Mucosa of descending colon (tissue), 3 donors: ENCODE measurements at regions not wholly inside any gene's neighbourhood (a gene's known extent, or its start where the extent isn't known, plus 50 kb on each side); places are given as distances from the start of the nearest gene placed in this dataset.

ENCODE experiments used
- ATAC-seq: fragments of 200-7000 bp; cut with Tn5 transposase; one replicate; pipeline ENCODE4 v1.9.1; 2020; ENCODE audit warnings: mild to moderate bottlenecking, moderate library complexity
- DNase-seq, 3 donors: peaks; one replicate each; pipeline ENCODE4 v3.0.0-alpha.2; 2020
- H3K36me3 ChIP-seq: fragments of 200-600 bp; one replicate; pipeline ENCODE4 v1.8.0; 2021; ENCODE audit warnings: low read depth, mild to moderate bottlenecking
- H3K4me1 ChIP-seq: fragments of 200-600 bp; one replicate; pipeline ENCODE4 v1.8.0; 2021; ENCODE audit warnings: low read depth, mild to moderate bottlenecking
- H3K4me3 ChIP-seq: fragments of 200-600 bp; one replicate; pipeline ENCODE4 v1.8.0; 2021; ENCODE audit warnings: mild to moderate bottlenecking
- H3K9me3 ChIP-seq: fragments of 200-600 bp; one replicate; pipeline ENCODE4 v1.8.0; 2021; ENCODE audit warnings: mild to moderate bottlenecking
- intact Hi-C, 2 donors: fragments of 100-400 bp; cut with DNase I in 1 of 2; cut with micrococcal nuclease in 1 of 2; formaldehyde crosslinking; loops; one replicate each; pipeline versions ENCODE4 v1.11.0 to v1.11.1; 2022; cut with DNase I, micrococcal nuclease
- TF ChIP-seq, protein P1 (sequence below): fragments of 200-600 bp; IDR thresholded peaks from one replicate; pipeline ENCODE4 v1.8.0; 2022; ENCODE audit warnings: antibody characterized with exemption, mild to moderate bottlenecking
- donor health status: DM: no; HTN: no; CAD: no; lungs with moderate emphysema.
- donor health status: DM: no; HTN: no; CAD: no.
- donor health status: DM: no; HTN: yes; CAD: no.

DNA sequence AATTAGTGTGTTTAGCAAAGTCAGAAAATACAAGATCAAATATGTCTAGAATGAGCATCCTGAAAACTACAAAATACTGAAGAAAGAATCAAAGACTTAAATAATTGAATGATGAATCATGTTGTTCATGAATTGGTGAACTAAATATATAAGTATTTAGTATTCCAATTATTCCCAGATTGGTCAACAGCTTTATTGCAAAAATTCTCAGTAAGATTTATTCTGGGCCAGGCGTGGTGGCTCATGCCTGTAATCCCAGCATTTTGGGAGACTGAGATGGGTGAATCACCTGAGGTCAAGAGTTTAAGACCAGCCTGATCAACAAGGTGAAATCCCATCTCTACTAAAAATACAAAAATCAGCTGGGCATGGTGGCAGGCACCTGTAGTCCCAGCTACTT, 250.0 kb upstream of the NECTIN3 start:
- Histone ChIP-seq H3K9me3 (no peaks in the 10 kb centered on the region), H3K4me1 (no peaks in the 10 kb centered on the region), H3K36me3 (no peaks in the 10 kb centered on the region), H3K4me3 (no peak overlapping the region)
- DNase-seq, result no peak
- TF ChIP-seq, protein P1, sequence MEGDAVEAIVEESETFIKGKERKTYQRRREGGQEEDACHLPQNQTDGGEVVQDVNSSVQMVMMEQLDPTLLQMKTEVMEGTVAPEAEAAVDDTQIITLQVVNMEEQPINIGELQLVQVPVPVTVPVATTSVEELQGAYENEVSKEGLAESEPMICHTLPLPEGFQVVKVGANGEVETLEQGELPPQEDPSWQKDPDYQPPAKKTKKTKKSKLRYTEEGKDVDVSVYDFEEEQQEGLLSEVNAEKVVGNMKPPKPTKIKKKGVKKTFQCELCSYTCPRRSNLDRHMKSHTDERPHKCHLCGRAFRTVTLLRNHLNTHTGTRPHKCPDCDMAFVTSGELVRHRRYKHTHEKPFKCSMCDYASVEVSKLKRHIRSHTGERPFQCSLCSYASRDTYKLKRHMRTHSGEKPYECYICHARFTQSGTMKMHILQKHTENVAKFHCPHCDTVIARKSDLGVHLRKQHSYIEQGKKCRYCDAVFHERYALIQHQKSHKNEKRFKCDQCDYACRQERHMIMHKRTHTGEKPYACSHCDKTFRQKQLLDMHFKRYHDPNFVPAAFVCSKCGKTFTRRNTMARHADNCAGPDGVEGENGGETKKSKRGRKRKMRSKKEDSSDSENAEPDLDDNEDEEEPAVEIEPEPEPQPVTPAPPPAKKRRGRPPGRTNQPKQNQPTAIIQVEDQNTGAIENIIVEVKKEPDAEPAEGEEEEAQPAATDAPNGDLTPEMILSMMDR, result no peak
- no peak for ATAC-seq
- intact Hi-C loops, result no loop called here

DNA sequence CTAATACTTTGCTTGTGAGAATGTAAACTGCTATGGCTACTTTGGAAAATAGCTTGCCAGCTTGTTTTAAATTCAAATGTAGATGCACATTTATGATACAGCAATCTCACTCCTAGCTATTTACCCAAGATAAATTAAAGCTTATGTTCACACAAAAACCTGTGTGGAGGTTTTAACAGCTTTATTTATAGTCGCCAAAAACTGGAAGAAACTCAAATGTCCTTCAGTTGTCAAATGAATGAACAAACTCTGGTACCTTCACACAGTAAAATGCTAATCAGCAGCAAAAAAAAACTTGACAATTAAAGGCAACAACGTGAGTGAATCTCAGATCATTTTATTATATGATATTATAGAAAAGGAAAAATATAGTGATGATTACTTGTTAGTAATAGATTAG, 248.6 kb upstream of the NECTIN3 start:
- intact Hi-C loops, result no loop called here
- TF ChIP-seq, protein P1, result no peak
- H3K36me3 ChIP-seq, result no peaks in the 10 kb centered on the region
- DNase-seq (no peak), ATAC-seq (no peak)
- H3K9me3 ChIP-seq, result no peaks in the 10 kb centered on the region
- no peak overlapping the region for H3K4me3 ChIP-seq
- no peaks in the 10 kb centered on the region for H3K4me1 ChIP-seq

DNA sequence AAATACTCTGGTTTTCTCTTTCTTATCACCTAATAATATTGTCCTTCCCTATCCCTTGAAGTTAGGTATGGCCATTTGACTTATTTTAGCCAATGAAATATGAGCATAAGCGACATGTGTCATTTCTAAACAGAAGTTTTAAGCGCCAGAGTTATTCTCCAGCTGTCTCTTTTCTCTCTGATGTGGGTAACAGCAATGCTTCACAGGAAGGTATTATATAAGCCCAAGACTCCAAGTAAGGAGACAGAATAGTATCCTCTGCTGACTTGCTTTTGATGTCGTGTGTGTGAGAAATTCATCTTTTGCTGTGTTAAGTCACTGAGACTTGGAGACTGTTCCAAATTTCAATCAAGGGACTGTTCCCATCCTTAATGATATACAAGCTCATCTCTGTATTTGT, 224.6 kb upstream of the NECTIN3 start:
- peaks cover 3% of the 10 kb centered on the region for H3K9me3 ChIP-seq
- H3K36me3 ChIP-seq, result no peaks in the 10 kb centered on the region
- intact Hi-C loops, result no loop called here
- no peak for DNase-seq
- TF ChIP-seq, protein P1, result no peak
- ATAC-seq, result no peak
- no peak overlapping the region for H3K4me3 ChIP-seq
- H3K4me1 ChIP-seq, result no peaks in the 10 kb centered on the region

DNA sequence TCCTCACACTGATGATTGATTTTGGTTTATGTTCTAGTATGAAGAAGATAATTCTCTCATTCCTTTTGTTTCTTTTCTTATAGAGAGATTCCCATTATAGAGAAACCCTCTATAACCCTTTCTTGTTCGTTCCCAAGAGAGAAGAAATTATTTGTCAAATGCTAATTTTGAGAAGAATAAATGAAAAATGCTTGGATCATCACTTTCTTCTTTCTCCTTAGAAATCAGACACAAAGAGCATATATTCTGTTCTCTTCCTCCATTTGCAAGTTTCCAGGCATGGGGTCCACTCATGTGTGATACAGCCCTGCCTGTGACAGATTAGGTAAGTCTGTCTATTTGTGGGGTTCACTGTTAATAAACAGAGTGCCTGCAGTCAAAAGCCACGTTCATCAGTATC, 222.6 kb upstream of the NECTIN3 start:
- intact Hi-C loops, result no loop called here
- TF ChIP-seq, protein P1, result no peak
- DNase-seq (no peak), ATAC-seq (no peak)
- Histone ChIP-seq H3K4me3 (no peak overlapping the region), H3K9me3 (peaks cover 3% of the 10 kb centered on the region), H3K4me1 (no peaks in the 10 kb centered on the region), H3K36me3 (no peaks in the 10 kb centered on the region)

DNA sequence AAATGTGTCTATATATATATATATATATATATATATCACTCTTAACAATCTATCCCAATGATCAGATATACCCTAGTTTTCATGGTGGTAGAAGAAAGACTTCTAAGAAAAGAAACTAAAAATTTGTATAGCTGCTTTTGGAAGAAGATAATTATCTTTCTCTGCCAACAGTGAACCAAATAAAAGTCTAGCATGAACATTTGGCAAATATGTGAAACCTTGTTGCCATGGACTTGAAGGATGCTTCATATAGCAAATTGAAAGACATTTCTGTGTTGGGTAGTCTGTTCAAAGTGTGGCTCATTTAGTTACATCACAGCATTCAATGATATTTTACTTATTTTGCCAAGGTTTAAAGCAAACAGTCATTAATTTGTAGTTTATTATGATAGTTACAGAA, 219.9 kb upstream of the NECTIN3 start:
- TF ChIP-seq, protein P1, result no peak
- Histone ChIP-seq H3K36me3 (no peaks in the 10 kb centered on the region), H3K4me1 (no peaks in the 10 kb centered on the region), H3K4me3 (no peak overlapping the region), H3K9me3 (no peaks in the 10 kb centered on the region)
- intact Hi-C loops, result no loop called here
- no peak for ATAC-seq
- DNase-seq, result no peak

DNA sequence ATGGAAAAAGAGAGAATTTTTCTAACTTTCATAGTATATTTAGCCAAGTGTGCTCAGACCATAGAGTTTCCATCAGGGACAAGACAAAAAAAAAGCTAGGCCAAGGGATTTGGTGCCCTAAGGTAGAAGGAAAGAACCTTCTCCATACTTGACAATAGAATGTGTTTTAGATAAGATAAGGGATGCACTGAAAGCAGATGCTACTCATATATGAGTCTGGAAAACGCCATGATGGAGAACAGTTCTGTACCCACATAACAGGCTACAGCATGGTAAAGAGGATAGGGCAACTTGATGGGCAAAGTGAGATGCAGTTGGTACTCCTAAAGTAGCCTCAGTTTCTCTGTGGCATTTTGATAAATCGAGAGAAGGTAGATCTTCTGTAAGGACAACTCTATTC, 216.4 kb upstream of the NECTIN3 start:
- H3K4me3 ChIP-seq, result no peak overlapping the region
- TF ChIP-seq, protein P1, result no peak
- ATAC-seq (no peak), DNase-seq (no peak)
- no peaks in the 10 kb centered on the region for H3K4me1 ChIP-seq
- no peaks in the 10 kb centered on the region for H3K36me3 ChIP-seq
- no peaks in the 10 kb centered on the region for H3K9me3 ChIP-seq
- intact Hi-C loops, result no loop called here
